NCI-H82 (cell line): ENCODE measurements at regions not wholly inside any gene's neighbourhood (a gene's known extent, or its start where the extent isn't known, plus 50 kb on each side); places are given as distances from the start of the nearest gene placed in this dataset.
"Not testable (repeated sequence)": the region's sequence is repeated elsewhere in the genome, so short reads cannot be mapped to it uniquely, and the experiment has no call there.

Experiments used
- DNase-seq: peaks from one replicate; lab custom pipeline; 2025; lab: John Stamatoyannopoulos, UW

GRCh38 chr7:149683181-149683580, 90.2 kb downstream of the ZNF467 start:
- DNase-seq = no peak

DNA sequence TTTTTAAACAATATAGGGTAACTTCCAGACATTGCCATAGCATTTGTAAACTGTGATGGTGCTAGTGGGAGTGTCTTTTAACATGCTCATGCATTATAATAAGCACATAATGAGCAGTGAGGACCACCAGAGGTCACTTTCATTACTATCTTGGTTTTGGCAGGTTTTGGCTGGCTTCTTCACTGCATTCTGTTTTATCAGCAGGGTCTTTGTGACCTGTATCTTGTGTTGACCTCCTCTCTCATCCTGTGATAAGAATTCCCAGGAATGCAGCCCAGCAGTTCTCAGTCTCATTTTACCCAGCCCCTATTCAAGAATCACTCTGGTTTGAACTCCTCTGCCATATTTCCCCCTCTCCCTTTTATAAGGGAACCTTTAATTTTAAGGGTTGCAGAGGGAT, 91.3 kb downstream of the ZNF467 start:
- no peak for DNase-seq

GRCh38 chr7:149681274-149681673, 92.1 kb downstream of the ZNF467 start:
- no peak for DNase-seq

DNA sequence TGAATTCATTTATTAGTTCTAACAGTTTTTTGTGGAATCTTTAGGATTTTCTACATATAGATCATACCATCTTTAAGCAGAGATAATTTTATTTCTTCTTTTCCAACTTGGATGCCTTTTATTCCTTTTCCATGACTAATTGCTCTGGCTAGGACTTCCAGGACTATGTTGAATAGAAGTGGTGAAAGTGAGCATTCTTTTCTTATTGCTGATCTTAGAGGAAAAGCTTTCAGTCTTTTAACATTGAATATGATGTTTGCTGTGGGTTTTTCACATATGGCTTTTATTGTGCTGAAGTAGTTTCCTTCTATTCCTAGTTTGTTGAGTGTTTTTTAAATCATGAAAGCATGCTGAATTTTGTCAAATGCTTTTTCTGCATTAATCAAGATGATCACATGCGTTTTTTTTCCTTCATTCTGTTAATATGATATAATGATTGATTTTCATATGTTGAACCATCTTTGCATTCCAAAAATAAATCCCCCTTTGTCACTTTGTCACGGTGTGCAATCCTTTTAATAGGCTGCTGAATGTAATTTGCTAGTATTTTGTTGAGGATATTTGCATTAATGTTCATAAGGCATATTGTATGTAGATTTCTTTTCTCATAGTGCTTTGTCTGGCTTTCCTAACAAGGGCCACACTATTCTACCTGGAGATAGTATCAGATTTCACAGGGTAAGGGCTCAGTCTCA, 92.9 kb downstream of the ZNF467 start:
- no peak for DNase-seq

DNA sequence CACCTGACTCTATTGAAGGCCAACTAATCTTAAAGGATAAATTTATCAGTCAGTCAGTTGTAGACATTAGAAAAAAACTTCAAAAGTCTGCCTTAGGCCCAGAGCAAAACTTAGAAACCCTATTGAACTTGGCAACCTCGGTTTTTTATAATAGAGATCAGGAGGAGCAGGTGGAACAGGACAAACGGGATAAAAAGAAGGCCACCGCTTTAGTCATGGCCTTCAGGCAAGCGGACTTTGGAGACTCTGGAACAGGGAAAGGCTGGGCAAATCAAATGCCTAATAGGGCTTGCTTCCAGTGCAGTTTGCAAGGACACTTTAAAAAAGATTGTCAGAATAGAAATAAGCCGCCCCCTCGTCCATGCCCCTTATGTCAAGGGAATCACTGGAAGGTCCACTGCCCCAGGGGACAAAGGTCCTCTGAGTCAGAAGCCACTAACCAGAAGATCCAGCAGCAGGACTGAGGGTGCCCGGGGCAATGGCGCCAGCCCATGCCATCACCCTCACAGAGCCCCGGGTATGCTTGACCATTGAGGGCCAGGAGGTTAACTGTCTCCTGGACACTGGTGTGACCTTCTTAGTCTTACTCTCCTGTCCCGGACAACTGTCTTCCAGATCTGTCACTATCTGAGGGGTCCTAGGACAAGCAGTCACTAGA, 98.5 kb downstream of the ZNF467 start:
- DNase-seq = not testable (repeated sequence)

GRCh38 chr7:149673006-149673405, 100.4 kb downstream of the ZNF467 start:
- no peak for DNase-seq

DNA sequence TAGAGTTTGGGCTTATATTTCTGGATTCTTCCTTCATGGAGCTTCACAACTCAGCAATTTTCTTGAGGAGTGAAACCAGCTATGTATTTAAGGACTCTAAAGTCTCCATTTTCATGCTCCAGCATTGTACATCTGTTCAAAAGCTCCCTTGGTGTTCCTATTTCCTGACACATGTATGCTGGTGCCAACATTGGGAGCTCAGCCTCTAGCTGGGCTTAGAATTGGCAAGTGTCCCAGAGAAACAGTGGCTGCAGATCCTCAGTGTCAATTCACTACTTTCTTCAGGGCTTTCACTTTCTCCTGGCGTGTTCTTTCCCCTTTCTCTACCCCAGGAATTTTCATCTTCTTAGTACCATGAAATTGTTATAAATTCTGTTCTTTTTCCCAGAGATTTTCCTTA, 103.1 kb downstream of the ZNF467 start:
- DNase-seq = peak; percentile 5

DNA sequence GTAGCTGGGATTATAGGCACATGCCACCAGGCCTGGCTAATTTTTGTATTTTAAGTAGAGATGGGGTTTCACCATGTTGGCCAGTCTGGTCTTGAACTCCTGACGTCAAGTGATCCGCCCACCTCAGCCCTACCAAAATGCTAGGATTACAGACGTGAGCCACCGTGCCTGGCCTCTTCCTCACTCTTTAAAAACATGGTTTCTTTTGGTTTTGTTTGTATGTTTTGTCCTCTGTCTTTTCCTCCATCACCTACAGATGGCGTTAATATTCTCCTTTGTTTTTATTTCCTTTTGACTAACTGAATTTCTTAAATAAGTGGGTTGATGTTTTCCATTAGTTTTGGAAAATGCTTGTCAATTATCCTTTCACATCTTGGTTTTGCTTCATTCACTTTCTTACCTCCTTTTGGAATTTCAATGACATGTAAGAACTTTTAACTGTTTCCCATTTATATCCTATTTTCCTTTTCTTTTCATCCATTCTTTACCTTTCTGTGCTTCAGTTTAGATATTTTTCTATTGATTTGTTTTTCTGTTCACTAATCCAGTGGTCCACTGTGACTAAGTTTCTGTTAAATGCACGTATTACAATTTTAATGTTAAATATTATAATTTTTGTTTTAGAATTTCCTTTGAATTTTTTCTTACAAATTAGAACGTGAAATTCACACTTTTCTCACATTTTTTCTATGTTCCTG, 104.1 kb downstream of the ZNF467 start:
- peak; percentile 10 for DNase-seq

DNA sequence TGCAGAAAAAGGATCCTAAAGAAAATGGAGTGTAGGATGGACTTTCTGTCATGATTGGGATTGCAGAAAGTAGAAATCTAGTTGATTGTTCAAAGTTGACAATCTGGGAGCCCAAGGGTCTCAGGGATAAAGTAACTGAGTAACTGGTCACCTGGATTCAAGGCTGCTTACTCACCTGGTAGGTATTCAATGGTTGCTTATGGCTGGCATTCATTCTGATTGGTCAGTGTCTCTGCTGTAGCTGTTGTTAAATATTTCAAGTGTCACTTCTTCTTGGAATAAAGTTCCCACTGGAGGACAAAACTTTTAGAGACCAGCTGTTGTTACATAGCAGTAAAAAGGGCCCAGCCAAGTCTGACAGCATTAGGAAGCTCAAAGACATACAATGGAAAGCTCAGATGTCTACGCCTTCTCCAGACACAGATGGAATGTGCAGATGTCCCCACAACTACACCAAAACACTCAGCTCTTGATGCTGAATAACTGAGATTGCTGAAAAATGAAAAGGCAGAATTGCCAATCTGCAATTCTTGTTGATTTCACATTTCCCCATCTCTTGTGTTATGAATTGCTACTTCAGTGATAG, 106.9 kb downstream of the ZNF467 start:
- DNase-seq = no peak

DNA sequence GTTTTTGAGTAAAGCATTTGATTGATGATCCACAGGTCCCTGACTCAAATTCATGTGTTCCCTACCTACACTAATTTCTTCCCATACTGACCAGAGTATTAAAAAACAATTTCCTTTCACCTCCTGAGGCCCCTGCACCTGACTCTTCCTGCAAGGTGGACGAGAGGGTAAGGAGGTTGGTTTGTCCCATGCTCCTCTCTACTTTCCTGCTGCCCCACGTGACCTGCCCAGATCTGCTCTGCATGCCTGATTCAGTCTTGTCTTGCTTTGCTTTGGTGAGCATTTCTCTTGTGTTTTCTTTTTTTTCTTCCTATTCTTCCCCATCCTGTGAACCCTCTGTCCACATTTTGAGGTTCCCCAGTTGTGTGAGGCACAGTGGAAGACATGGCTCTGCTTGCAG, 107.8 kb downstream of the ZNF467 start:
- DNase-seq = not testable (repeated sequence)

GRCh38 chr7:149664666-149665065, 108.7 kb downstream of the ZNF467 start:
- DNase-seq = no peak

DNA sequence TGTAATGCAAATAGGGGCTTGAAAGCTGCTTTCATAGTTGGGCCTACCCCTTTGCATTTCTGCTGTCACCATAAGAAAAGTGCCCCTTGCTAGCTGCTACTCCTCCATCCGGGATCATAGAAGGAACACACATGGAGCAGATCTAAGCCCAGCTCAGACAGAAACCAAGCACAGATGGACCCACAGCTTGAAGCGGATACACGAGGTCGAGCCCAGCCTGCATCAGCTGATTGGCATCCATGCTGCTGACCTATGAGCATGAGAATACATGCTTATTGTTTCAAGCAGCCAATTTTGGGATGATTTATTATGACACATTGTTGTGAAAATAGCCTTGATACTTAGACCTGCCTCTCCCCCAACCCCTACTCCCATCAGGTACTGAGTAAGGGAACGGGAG, 109.2 kb downstream of the ZNF467 start:
- no peak for DNase-seq

DNA sequence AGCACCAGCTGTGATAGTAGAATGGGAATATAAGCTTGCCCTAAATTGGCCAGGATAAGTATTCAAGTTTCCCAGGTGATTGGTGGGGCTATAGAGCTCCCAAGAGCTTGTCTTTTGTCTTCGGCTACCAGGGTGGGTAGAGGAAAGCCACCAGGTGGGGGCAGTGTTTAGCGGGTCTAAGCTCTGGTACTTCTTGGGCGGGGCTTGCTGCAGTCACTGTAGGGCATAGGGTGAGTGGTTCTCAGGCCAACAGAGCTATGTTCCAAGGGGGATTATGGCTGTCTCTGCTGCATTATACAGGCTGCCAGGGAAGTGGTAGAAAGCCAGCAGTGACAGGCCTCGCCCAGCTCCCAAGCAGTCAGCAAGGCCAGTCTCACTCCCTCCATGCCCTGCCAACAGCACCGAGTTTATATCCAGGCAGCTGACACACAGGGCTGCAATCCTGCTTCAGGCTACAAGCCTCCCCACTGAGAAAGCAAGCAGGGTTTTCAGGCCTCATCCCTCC, 110.7 kb downstream of the ZNF467 start:
- DNase-seq = peak; percentile 92

DNA sequence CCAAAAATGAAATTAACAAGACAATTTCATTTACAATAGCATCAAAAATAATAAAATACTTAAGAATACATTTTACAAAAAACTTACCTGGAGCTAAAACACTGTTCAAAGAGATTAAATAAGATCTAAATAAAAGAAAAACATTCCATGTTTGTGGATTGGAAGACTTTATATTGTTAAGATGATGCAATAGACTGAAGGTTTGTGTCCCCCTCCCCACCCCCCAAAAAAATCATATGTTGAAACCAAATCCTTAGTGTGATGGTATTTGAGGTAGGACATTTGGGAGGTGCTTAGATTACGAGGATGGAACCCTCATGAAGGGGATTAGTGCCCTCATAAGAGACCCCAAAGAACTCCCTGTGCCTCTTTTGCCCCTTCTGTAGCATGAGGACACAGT, 117.6 kb downstream of the ZNF467 start:
- no peak for DNase-seq

DNA sequence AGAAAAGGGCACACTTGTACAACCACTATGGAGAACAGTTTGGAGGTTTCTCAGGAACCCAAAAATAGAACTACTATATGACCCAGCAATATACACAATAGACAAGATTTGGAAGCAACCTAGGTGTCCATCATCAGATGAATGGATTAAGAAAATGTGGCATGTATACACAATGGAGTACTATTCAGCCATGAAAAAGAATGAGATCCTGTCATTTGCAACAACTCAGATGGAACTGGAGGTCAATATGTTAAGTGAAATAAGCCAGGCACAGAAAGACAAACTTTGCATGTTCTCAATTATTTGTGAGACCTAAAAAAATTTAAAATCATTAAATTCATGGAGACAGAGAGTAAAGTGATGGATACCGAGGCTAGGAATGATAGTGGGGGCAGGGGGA, 118.8 kb downstream of the ZNF467 start:
- no peak for DNase-seq

DNA sequence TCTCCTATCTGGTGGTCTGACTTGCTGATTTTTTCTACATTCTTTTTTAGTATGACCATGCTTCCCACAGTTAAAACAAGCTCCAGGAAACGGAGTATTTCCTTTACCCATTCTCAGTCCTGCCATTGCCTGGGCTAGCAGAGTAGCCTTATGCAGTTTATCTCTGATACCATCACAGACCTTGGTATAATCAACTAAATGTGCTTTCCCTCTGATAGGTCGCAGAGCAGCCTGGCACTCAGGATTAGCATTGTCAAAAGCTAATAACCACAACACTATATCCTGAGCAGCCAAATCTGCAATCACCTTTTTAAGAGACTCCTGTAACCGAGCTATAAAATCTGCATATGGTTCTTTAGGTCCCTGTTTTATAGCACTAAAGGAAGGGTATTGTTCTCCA, 123.2 kb downstream of the ZNF467 start:
- peak; percentile 15 for DNase-seq

GRCh38 chr7:149644754-149645153, 128.6 kb downstream of the ZNF467 start:
- DNase-seq = no peak

- DNase-seq = no peak
These were observed 130.8 kb downstream of the ZNF467 start for GRCh38 chr7:149642589-149642988.

DNA sequence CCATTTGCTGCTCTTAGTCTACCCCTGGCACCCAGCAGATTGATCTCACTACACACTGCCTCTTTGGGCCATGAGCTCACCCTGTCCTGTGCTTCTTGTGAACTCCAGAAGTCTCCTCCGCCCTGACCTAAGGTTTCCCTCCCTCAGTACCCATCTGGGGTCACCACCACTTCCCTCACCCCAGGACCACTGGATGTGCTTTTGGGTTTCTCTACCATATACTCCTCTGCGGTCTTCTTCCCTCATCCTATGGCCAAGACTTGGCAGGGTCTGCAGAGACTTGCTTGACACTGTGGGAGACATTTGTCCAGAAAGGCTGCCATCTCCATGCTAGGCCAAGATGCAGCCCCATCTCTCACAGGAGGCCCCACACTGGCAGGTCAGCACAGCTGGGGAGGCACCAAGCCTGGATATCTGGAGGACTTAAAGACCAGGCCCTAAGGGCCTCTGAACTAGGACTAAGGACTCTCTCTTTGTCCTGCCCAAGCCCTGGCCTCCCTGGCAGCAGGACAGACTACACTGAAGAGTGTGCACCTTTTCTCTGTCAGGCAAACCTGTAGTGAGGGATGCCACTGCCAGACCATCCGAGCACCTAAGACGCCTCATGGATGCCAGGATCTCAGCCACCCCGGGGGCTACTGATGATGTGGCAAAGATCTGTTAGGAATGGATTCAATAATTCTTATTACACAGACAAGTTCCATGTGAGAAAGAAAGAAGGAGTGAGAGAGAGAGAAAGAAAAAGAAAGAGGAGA, 134.6 kb downstream of the ZNF467 start:
- DNase-seq = no peak

- DNase-seq = peak; percentile 59
These were observed 135.3 kb downstream of the ZNF467 start for GRCh38 chr7:149637911-149638565.

- DNase-seq = peak; percentile 34
These were observed 137.6 kb downstream of the ZNF467 start for GRCh38 chr7:149635561-149636329.
